HG03139 (cell line): ENCODE measurements at regions not wholly inside any gene's neighbourhood (a gene's known extent, or its start where the extent isn't known, plus 50 kb on each side); places are given as distances from the start of the nearest gene placed in this dataset.

Source experiments
- ATAC-seq: cut with Tn5 transposase; IDR thresholded peaks from one replicate; pipeline ENCODE4 v1.9.1; 2021; ENCODE audit not compliant: unreplicated experiment

DNA sequence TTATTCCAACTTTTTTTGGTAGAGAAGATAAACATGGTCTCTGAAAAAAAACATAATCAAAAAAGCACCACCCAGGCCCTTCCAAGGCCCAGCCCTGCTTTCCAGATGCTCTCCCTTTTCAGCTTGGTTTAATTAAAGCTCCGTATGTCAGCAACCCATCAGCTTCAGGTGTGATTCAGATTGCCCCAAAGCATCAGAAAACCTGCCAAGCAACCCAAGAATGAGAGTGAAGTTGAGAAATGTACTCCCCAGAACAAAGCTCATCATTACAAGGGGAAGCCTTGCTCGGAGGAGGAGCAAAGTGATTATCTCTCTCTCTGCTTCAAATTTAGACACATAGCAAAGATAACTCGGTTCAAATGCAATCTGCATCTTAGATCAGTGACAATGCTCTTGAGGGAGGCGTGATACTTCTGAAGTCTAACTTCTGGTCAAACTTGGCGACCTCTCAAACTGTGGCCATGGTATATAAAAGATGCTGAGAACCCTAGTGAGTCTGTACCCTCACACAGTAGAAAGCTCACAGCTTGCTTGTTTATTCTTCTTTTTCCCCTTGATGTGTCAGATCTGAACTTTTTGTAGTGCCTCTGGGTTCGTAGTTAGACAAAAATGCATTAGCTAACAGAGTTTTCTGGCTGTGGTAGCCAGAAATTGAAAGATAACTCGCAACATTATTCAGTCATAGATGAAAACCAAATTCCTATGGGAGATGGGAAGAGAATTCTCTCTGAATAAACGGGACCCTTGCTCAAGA, 63.3 kb upstream of the ZC3H11B start:
- no peak for ATAC-seq

DNA sequence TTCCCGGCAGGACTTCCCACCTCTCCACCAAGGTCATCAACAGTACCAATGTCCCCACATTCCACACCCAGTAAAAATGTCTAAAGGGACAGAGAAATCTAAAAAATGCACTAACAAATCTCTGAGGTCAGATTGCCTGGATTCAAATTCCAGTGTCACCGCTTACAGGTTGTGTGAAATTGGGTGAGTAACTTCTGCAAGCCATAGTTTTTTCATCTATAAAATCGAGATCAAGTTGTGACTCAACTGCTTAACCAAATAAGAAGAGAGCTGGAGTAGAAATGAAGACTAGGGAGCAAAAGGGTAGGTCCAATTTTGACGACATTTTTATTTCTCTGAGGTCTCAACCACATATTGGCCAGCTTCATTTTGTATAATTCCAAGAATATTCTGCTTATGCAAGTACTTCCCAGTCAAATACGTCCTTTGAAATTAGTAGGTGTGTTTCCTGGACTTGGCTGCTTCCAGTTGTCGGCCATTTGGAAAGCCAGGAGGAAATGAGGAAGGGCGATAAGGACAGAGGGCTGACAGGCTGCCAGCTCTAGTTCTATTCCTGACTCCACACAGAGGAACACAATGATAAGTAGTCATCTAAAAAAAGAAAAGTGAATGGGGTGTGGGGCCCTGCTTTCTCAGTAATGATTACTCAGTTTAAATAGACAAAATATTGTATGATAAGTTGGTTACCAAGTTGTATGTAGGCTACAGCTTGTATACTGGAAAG, 57.7 kb upstream of the ZC3H11B start:
- no peak for ATAC-seq

DNA sequence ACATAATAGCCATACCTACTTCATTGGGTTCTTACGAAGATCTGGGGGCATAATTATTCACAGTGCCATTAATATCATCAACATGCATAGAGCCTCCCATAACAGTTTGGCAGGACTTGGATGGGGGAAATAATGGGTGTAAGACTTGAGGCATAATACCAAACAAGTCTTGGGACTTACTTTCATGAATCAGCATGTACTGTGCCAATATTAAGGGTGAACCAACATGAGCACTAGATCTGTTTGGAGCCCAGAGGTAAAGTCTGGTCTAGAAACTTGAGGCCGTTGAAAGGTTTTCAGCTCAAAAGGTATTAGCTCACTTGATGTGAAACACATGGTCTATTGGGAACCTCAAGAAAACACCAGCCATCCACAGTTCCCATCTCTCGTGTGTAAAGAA, 56.7 kb upstream of the ZC3H11B start:
- ATAC-seq, result no peak

DNA sequence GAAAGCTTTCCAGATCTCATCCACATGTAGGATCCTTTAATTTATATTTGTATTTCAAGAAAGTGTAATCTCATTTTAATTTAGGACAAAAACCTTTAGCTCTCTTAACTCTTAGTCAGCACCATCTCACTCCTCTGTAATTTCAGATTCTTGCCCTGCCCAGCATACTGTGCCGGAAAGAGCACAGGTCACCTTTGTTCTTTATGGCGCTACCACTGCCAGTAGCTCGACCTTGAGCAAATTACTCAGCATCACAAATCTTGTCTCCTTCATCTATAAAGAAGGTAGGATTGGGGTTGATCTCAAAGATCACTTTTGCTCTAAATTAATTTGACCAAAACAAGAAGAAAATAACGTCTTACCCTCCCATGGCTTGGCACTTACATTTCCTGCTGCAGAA, 56.1 kb upstream of the ZC3H11B start:
- ATAC-seq, result no peak

DNA sequence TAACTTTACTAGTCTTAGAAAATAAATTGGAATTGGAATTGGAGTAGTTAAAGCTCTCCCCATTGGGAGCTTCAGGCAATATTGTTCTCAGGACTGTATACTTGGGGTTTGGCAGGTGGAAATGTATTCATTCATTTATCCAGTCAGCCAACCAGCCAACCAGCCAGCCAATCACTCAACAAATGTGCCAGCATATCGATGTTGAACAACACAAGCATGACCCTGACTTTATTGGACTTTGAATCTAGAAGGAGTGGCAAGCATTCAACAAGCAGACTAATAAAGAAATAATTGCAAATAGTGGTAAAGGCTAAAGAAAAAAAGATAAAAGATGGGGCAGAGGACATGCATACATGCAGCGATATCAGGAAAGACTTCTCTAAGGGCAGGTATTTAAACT, 55.5 kb upstream of the ZC3H11B start:
- ATAC-seq, result no peak

DNA sequence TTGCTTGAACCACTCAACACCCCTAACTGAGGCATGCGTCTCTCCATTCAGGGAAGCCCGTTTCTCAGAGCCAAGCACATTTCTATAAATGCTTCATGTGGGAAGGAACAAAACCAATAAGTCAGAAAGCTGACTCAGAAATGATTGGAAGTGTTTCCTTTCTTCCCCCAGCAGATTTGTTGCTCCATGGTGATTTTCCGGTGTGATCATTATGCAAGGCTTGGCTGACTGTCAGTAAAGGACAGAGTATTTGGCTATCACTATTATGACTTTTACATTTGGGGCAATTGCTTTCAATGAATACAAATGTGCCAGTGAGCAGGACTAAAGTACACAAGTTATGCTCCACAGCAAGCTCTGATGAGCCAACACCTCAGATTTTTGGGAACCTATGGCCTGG, 53.3 kb upstream of the ZC3H11B start:
- ATAC-seq, result no peak

DNA sequence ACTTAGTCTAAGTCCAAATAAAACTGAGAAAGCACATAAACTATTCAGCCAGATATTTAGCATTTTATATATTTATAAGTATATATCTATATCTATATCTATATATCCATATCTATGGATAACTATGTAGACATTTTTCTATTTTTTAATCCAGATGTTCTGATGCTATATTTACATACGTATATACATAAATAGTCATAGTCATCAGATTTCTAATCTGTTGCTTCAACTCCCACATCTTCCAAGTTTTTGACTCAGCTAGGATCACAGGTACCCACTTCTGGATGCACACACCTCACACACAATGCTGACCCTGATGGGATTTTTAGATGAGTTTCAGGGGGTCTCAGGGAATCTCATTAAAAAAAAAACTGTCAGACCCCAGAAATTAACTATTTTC, 52.2 kb upstream of the ZC3H11B start:
- ATAC-seq, result no peak

DNA sequence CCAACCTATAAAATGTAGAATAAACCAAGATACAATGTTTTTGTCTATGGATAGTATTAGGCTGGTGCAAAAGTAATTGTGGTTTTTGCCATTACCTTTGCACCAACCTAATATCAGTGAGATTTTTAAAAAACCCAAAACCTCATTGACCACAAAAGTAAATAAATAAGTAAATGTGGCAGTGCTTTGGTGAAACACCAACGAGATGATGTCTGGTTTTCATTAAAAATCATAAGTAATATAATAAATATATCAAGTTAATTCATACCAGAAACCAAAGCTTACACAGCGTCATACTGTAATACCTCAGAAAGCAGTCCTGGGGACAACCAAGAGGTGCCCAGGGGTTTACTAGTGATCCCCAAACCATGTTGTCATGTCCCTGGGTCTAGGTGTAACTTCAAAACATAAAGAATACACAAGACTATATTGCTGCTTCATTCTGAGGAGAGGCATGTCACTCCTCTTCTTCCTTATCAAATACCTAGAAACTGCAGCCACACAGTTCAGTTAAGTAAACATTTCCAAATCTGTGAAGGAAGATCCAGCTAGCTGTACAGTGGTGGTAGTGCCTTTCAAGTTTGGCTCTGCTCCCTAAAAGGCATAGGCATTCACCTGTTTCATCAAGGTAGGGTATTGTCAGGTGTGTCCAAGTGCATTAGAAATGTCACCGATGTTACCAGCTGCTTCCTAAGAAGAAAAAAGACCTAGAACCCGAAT, 51.6 kb upstream of the ZC3H11B start:
- no peak for ATAC-seq
